ENCODE measurements at regions not wholly inside any gene's neighbourhood (a gene's known extent, or its start where the extent isn't known, plus 50 kb on each side); places are given as distances from the start of the nearest gene placed in this dataset.

- no peak overlapping the region for H3K4me3 ChIP-seq (ENCODE audit: low read depth, low read length)
- TF ChIP-seq MAX (IDR thresholded peaks at IDR 0.05; ENCODE audit: low read depth, low read length) (no peak), MYC (IDR thresholded peaks at IDR 0.05; ENCODE audit: low read depth, low read length) (no peak), CTCF (IDR thresholded peaks at IDR 0.05; ENCODE audit: low read depth, low read length) (no peak), POLR2A (IDR thresholded peaks at IDR 0.05; ENCODE audit: extremely low read depth, insufficient read length) (no peak)
- DNase-seq (ENCODE audit: low read depth), result no peak
Observed at GRCh38 chr16:5508371-5508770, 410.8 kb upstream of the EEF2KMT start.

- no peak overlapping the region for H3K4me3 ChIP-seq (ENCODE audit: low read depth, low read length)
- TF ChIP-seq POLR2A (IDR thresholded peaks at IDR 0.05; ENCODE audit: extremely low read depth, insufficient read length) (no peak), CTCF (IDR thresholded peaks at IDR 0.05; ENCODE audit: low read depth, low read length) (no peak), MAX (IDR thresholded peaks at IDR 0.05; ENCODE audit: low read depth, low read length) (no peak), MYC (IDR thresholded peaks at IDR 0.05; ENCODE audit: low read depth, low read length) (no peak)
- DNase-seq (ENCODE audit: low read depth), result no peak
Observed at GRCh38 chr16:5506021-5506420, 408.4 kb upstream of the EEF2KMT start.

- no peak for TF ChIP-seq POLR2A (IDR thresholded peaks at IDR 0.05; ENCODE audit: extremely low read depth, insufficient read length)
- TF ChIP-seq CTCF (IDR thresholded peaks at IDR 0.05; ENCODE audit: low read depth, low read length), result no peak
- no peak for TF ChIP-seq MAX (IDR thresholded peaks at IDR 0.05; ENCODE audit: low read depth, low read length)
- no peak for TF ChIP-seq MYC (IDR thresholded peaks at IDR 0.05; ENCODE audit: low read depth, low read length)
- no peak overlapping the region for H3K4me3 ChIP-seq (ENCODE audit: low read depth, low read length)
- DNase-seq (ENCODE audit: low read depth), result no peak
Observed at GRCh38 chr16:5505091-5505887, 407.7 kb upstream of the EEF2KMT start.

GRCh38 chr16:5504064-5504781 is 406.6 kb upstream of the EEF2KMT start:
- no peak overlapping the region for H3K4me3 ChIP-seq (ENCODE audit: low read depth, low read length)

GRCh38 chr16:5502944-5503343 is 405.3 kb upstream of the EEF2KMT start:
- TF ChIP-seq MYC (IDR thresholded peaks at IDR 0.05; ENCODE audit: low read depth, low read length) (no peak), CTCF (IDR thresholded peaks at IDR 0.05; ENCODE audit: low read depth, low read length) (no peak), POLR2A (IDR thresholded peaks at IDR 0.05; ENCODE audit: extremely low read depth, insufficient read length) (no peak), MAX (IDR thresholded peaks at IDR 0.05; ENCODE audit: low read depth, low read length) (no peak)
- no peak for DNase-seq (ENCODE audit: low read depth)

More at GRCh38 chr16:5504064-5504781, 406.6 kb upstream of the EEF2KMT start:
- no peak for DNase-seq (ENCODE audit: low read depth)
- no peak for TF ChIP-seq MYC (IDR thresholded peaks at IDR 0.05; ENCODE audit: low read depth, low read length)
- no peak for TF ChIP-seq POLR2A (IDR thresholded peaks at IDR 0.05; ENCODE audit: extremely low read depth, insufficient read length)
- TF ChIP-seq MAX (IDR thresholded peaks at IDR 0.05; ENCODE audit: low read depth, low read length), result no peak
- no peak for TF ChIP-seq CTCF (IDR thresholded peaks at IDR 0.05; ENCODE audit: low read depth, low read length)

More at GRCh38 chr16:5502944-5503343, 405.3 kb upstream of the EEF2KMT start:
- H3K4me3 ChIP-seq (ENCODE audit: low read depth, low read length), result no peak overlapping the region
